GM12865 (cell line): ENCODE measurements at regions not wholly inside any gene's neighbourhood (a gene's known extent, or its start where the extent isn't known, plus 50 kb on each side); places are given as distances from the start of the nearest gene placed in this dataset.

ENCODE experiments used
- DNase-seq: peaks from one replicate; pipeline ENCODE4 v3.0.0; 2010; ENCODE audit warnings: low read depth
- H3K4me3 ChIP-seq: 2 replicates; pipeline ENCODE4 v1.5.1; 2011; ENCODE audit warnings: mild to moderate bottlenecking, low read depth, low read length, control low read depth
- CTCF ChIP-seq: IDR thresholded peaks from 2 replicates; pipeline ENCODE4 v1.5.1; 2011; ENCODE audit warnings: low read length, control low read depth, low read depth, inconsistent platforms; ENCODE audit not compliant: insufficient read depth; ENCODE audit errors: missing control alignments

- TF ChIP-seq CTCF = no peak
- H3K4me3 ChIP-seq = no peak overlapping the region
- no peak for DNase-seq
Measured at GRCh38 chr10:4004144-4004543, 219.1 kb upstream of the KLF6 start.

GRCh38 chr10:4003348-4003973, 218.5 kb upstream of the KLF6 start:
- H3K4me3 ChIP-seq = no peak overlapping the region
- TF ChIP-seq CTCF = no peak
- peak; percentile 44 for DNase-seq

- no peak for DNase-seq
- no peak for TF ChIP-seq CTCF
Measured at GRCh38 chr10:4001811-4002210, 216.8 kb upstream of the KLF6 start.

DNA sequence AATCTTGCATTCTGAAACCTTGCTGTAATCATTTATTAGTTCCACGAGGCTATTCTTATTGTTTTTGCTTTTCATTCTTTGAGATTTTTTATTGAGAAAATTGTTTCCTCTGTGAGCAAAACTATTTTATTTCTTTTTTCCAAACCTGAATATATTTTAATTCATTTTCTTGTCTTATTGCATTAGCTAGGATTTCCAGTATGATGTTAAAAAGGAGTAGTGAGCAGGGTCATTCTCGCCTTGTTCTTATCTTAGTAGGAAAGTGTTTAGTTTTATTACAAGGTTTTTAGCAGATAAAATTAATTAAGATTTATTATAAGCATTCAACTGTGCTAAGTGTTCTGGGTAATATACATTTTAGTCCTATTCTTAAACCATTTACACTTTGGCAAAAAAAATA, 214.6 kb upstream of the KLF6 start:
- TF ChIP-seq CTCF = no peak
- H3K4me3 ChIP-seq = no peak overlapping the region
- DNase-seq = no peak

More at GRCh38 chr10:4001811-4002210, 216.8 kb upstream of the KLF6 start:
- H3K4me3 ChIP-seq = no peak overlapping the region

- no peak for DNase-seq
- H3K4me3 ChIP-seq = no peak overlapping the region
- TF ChIP-seq CTCF = no peak
Measured at GRCh38 chr10:3996697-3997096, 211.7 kb upstream of the KLF6 start.

DNA sequence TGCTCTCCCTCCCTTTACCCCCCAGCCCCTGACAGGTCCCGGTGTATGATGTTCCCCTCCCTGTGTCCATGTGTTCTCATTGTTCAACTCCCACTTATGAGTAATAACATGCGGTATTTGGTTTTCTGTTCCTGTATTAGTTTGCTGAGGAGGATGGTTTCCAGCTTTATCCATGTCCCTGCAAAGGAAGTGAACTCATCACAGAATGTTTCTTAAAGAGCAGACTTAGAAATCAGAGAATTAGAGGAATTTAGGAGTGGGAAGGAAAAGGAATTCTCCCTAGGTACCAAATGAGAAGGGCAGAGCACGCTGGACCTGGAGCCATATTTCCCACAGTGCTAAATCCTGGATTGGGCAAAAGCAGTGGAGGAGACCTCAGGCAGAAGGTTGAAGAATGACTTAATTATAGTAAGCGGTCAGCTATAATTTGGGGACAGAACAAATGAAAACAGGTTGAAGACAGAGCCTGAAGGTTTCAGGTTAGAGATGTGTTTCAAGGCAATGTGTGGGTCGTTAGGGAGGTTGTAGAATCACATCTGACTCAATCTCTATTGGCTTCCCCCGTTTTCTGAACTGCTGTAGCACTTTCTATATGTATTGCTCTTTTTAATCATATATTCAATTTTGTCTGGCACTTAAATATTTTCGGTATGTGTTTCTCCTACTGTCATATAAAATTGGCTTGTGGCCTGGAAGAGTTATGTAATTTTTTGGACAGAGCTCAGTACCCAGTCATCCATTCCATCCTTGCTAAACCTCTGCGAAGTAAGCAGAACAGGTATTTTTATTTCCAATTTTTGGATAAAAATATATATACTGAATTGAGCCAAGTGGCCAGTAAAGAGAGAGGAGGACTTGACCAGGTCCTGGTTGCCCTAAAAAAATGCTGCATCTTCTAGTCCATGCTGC, 210.5 kb upstream of the KLF6 start:
- DNase-seq = no peak
- H3K4me3 ChIP-seq = no peak overlapping the region
- TF ChIP-seq CTCF = no peak
